ENCODE measurements at regions not wholly inside any gene's neighbourhood (a gene's known extent, or its start where the extent isn't known, plus 50 kb on each side); places are given as distances from the start of the nearest gene placed in this dataset.

GRCh38 chr18:10247742-10248082 lies 206.7 kb upstream of the APCDD1 start:
- H3K4me1 ChIP-seq (ENCODE audit: control insufficient read depth in 1 of 2, insufficient read depth in 2 of 2, low read length in 2 of 2), result no peaks in the 10 kb centered on the region
- TF ChIP-seq EGR1 (IDR thresholded peaks at IDR 0.05; ENCODE audit: low read depth) (no peak), CEBPB (IDR thresholded peaks at IDR 0.05; ENCODE audit: low read depth) (no peak), ATF3 (IDR thresholded peaks at IDR 0.05) (no peak), FOSL1 (IDR thresholded peaks at IDR 0.05; ENCODE audit: low read depth) (no peak), POLR2AphosphoS5 (IDR thresholded peaks at IDR 0.05; ENCODE audit: low read depth, low read length) (no peak), JUND (IDR thresholded peaks at IDR 0.05) (no peak), EZH2 (IDR thresholded peaks at IDR 0.05) (no peak), SRF (IDR thresholded peaks at IDR 0.05; ENCODE audit: low read depth) (no peak), CBX3 (IDR thresholded peaks at IDR 0.05; ENCODE audit: low read depth) (no peak), CTCF (IDR thresholded peaks at IDR 0.05 in 2 of 3, conservative IDR thresholded peaks at IDR 0.05 in 1 of 3; ENCODE audit: borderline replicate concordance in 1 of 3, insufficient read depth in 1 of 3, low read depth in 2 of 3, low read length in 2 of 3) (no peak), ZNF274 (IDR thresholded peaks at IDR 0.05; ENCODE audit: low read depth, low read length) (no peak), POLR2A (IDR thresholded peaks at IDR 0.05; ENCODE audit: borderline replicate concordance, extremely low read depth, insufficient read depth, insufficient read length) (no peak), TCF7L2 (IDR thresholded peaks at IDR 0.05; ENCODE audit: borderline replicate concordance, extremely low read depth, insufficient read depth, insufficient read length) (no peak), REST (IDR thresholded peaks at IDR 0.05; ENCODE audit: low read depth) (no peak)
- ATAC-seq, result no peak
- H3K27ac ChIP-seq (ENCODE audit: low read depth, low read length), result no peak overlapping the region
- no TSS peak for BruUV-seq (replicated peaks)
- intact Hi-C loops (cut with micrococcal nuclease), result no loop called here
- RAD21 ChIA-PET (ENCODE audit: low non-redundant PET in 1 of 2, low total read pairs in 2 of 2, uncharacterized antibody in 2 of 2, unreplicated experiment in 2 of 2), result no interaction called here
- no peak overlapping the region for H3K4me2 ChIP-seq (ENCODE audit: low read length)
- H3K79me2 ChIP-seq (ENCODE audit: insufficient read depth, low read length), result no peaks in the 10 kb centered on the region
- H3K9me2 ChIP-seq (ENCODE audit: insufficient read depth), result no peaks in the 10 kb centered on the region
- H3K9me3 ChIP-seq (ENCODE audit: control insufficient read depth in 1 of 2, insufficient read depth in 1 of 2, low read depth in 1 of 2, low read length in 2 of 2), result no peaks in the 10 kb centered on the region
- no peak overlapping the region for H2AFZ ChIP-seq (ENCODE audit: low read depth, low read length, poor library complexity, severe bottlenecking)
- CTCF ChIA-PET, result no interaction called here
- H4K20me1 ChIP-seq (ENCODE audit: insufficient read depth), result no peaks in the 10 kb centered on the region
- no peak overlapping the region for H3K9ac ChIP-seq (ENCODE audit: low read length)
- POLR2A ChIA-PET, result no interaction called here
- H3K27me3 ChIP-seq (ENCODE audit: insufficient read depth, low read length), result peaks cover 16% of the 10 kb centered on the region
- H3K4me3 ChIP-seq (replicated peaks in 1 of 2; ENCODE audit: low read depth in 1 of 2, low read length in 2 of 2), result no peak overlapping the region
- no peak for DNase-seq (ENCODE audit: low read depth, low spot score)
- no peaks in the 10 kb centered on the region for H3K36me3 ChIP-seq (ENCODE audit: control insufficient read depth in 1 of 2, insufficient read depth in 2 of 2, low read length in 2 of 2)

Measured in HCT116 (cell line).